CD4-positive, alpha-beta T cell (primary cell): ENCODE measurements at regions not wholly inside any gene's neighbourhood (a gene's known extent, or its start where the extent isn't known, plus 50 kb on each side); places are given as distances from the start of the nearest gene placed in this dataset.

Experiments used
- ATAC-seq: fragments of 200-7000 bp; cut with Tn5 transposase; one replicate; pipeline ENCODE4 v1.10.0; 2022; ENCODE audit warnings: mild to moderate bottlenecking; ENCODE audit not compliant: poor library complexity
- CTCF ChIA-PET: fragments of 350-600 bp; sonication (Branson Sonifier 250); formaldehyde crosslinking; loops from one replicate; lab custom pipeline; 2021; ENCODE audit warnings: antibody characterized with exemption, inconsistent platforms; lab: Charles Lee
- POLR2A ChIA-PET: fragments of 350-600 bp; sonication (Branson Sonifier 250); formaldehyde crosslinking; loops from one replicate; lab custom pipeline; 2021; ENCODE audit warnings: antibody characterized with exemption, inconsistent platforms; lab: Charles Lee
- DNase-seq, 14 experiments: peaks; one replicate each; pipeline ENCODE4 v3.0.0-alpha.2; 2013 to 2020; ENCODE audit warnings: mixed read lengths in 2 of 14
- H3K27ac ChIP-seq, 2 donors: one replicate each; pipeline versions ENCODE4 v1.5.1 to v1.7.0; 2013; ENCODE audit warnings: low read length in 2 of 2, low read depth in 1 of 2, mild to moderate bottlenecking in 1 of 2
- H3K27me3 ChIP-seq, 2 experiments: 1 replicate in 1 of 2; 2 replicates in 1 of 2; pipeline versions ENCODE4 v1.6.1 to v1.7.0; 2013; ENCODE audit warnings: low read length in 2 of 2, control low read depth in 1 of 2, mild to moderate bottlenecking in 1 of 2, moderate library complexity in 1 of 2; ENCODE audit not compliant: insufficient read depth in 2 of 2, control insufficient read depth in 1 of 2
- H3K36me3 ChIP-seq: one replicate; pipeline ENCODE4 v1.6.1; 2013; ENCODE audit warnings: low read length, control low read depth; ENCODE audit not compliant: insufficient read depth
- H3K4me1 ChIP-seq: one replicate; pipeline ENCODE4 v1.6.1; 2013; ENCODE audit warnings: low read length, control low read depth; ENCODE audit not compliant: insufficient read depth
- H3K4me3 ChIP-seq: one replicate; pipeline ENCODE4 v1.5.1; 2013; ENCODE audit warnings: mild to moderate bottlenecking, low read length, moderate library complexity
- H3K9me3 ChIP-seq, 2 experiments: 1 replicate in 1 of 2; 2 replicates in 1 of 2; pipeline versions ENCODE4 v1.6.1 to v1.7.0; 2013; ENCODE audit warnings: low read length in 2 of 2, mild to moderate bottlenecking in 2 of 2, control low read depth in 1 of 2, moderate library complexity in 1 of 2; ENCODE audit not compliant: control insufficient read depth in 1 of 2, insufficient read depth in 1 of 2
- H3K27ac Mint-ChIP-seq: one replicate; pipeline ENCODE4 v1.8.0; 2020; ENCODE audit warnings: mixed read lengths
- H3K27me3 Mint-ChIP-seq: one replicate; pipeline ENCODE4 v1.8.0; 2021; ENCODE audit warnings: mixed read lengths
- H3K36me3 Mint-ChIP-seq: one replicate; pipeline ENCODE4 v1.8.0; 2021; ENCODE audit warnings: low read depth, mixed read lengths
- H3K4me1 Mint-ChIP-seq: one replicate; pipeline ENCODE4 v1.8.0; 2021; ENCODE audit warnings: low read depth, mixed read lengths
- H3K4me3 Mint-ChIP-seq: one replicate; pipeline ENCODE4 v1.8.0; 2020; ENCODE audit warnings: mild to moderate bottlenecking, mixed read lengths
- H3K9me3 Mint-ChIP-seq: one replicate; pipeline ENCODE4 v1.8.0; 2020; ENCODE audit warnings: mixed read lengths
- CTCF ChIP-seq: fragments of 200-600 bp; IDR thresholded peaks from one replicate; pipeline ENCODE4 v1.8.0; 2022; ENCODE audit warnings: antibody characterized with exemption, mild to moderate bottlenecking
- intact Hi-C, 2 experiments: fragments of 100-400 bp; cut with DNase I in 1 of 2; cut with micrococcal nuclease in 1 of 2; formaldehyde crosslinking; loops; one replicate each; pipeline versions ENCODE4 v1.15.1 to v1.9.0; 2023 to 2025; cut with DNase I, micrococcal nuclease

GRCh38 chr1:2948751-2949680, 72.3 kb upstream of the ACTRT2 start:
- POLR2A ChIA-PET, result no interaction called here
- intact Hi-C loops, result no loop called here
- Mint-ChIP-seq H3K4me1 (no peaks in the 10 kb centered on the region), H3K4me3 (no peak overlapping the region), H3K9me3 (no peaks in the 10 kb centered on the region), H3K36me3 (no peaks in the 10 kb centered on the region), H3K27me3 (peaks cover 8% of the 10 kb centered on the region), H3K27ac (no peak overlapping the region)
- Histone ChIP-seq H3K4me1 (no peaks in the 10 kb centered on the region), H3K9me3 (peaks cover 13 to 32% of the 10 kb centered on the region in 2 experiments), H3K27ac (no peak overlapping the region), H3K36me3 (no peaks in the 10 kb centered on the region), H3K27me3 (peaks cover 5 to 10% of the 10 kb centered on the region in 2 experiments), H3K4me3 (no peak overlapping the region)
- no peak for TF ChIP-seq CTCF
- CTCF ChIA-PET, result no interaction called here
- ATAC-seq, result no peak
- DNase-seq, result no peak

- no peaks in the 10 kb centered on the region for H3K4me1 Mint-ChIP-seq
- ChIA-PET POLR2A (no interaction called here), CTCF (no interaction called here)
- H3K27ac Mint-ChIP-seq, result no peak overlapping the region
- no peak overlapping the region for H3K4me3 ChIP-seq
- intact Hi-C loops, result no loop called here
- H3K4me3 Mint-ChIP-seq, result no peak overlapping the region
- H3K36me3 Mint-ChIP-seq, result no peaks in the 10 kb centered on the region
- no peak overlapping the region for H3K27ac ChIP-seq
- H3K4me1 ChIP-seq, result no peaks in the 10 kb centered on the region
- H3K9me3 ChIP-seq, result peaks cover 19 to 29% of the 10 kb centered on the region in 2 experiments
- no peak for DNase-seq
- H3K27me3 Mint-ChIP-seq, result peaks cover 8% of the 10 kb centered on the region
- no peaks in the 10 kb centered on the region for H3K36me3 ChIP-seq
- H3K27me3 ChIP-seq, result peaks cover 5 to 10% of the 10 kb centered on the region in 2 experiments
- H3K9me3 Mint-ChIP-seq, result peaks cover 3% of the 10 kb centered on the region
- no peak for TF ChIP-seq CTCF
- ATAC-seq, result no peak
These were observed 71.0 kb upstream of the ACTRT2 start for GRCh38 chr1:2949966-2950925.

GRCh38 chr1:2950926-2951305, 70.4 kb upstream of the ACTRT2 start:
- Mint-ChIP-seq H3K4me1 (no peaks in the 10 kb centered on the region), H3K27me3 (peaks cover 8% of the 10 kb centered on the region), H3K27ac (no peak overlapping the region), H3K36me3 (no peaks in the 10 kb centered on the region), H3K9me3 (peaks cover 4% of the 10 kb centered on the region), H3K4me3 (no peak overlapping the region)
- Histone ChIP-seq H3K27ac (no peak overlapping the region), H3K4me1 (no peaks in the 10 kb centered on the region), H3K36me3 (no peaks in the 10 kb centered on the region), H3K9me3 (peaks cover 19 to 36% of the 10 kb centered on the region in 2 experiments), H3K4me3 (no peak overlapping the region), H3K27me3 (peaks cover 5 to 10% of the 10 kb centered on the region in 2 experiments)
- TF ChIP-seq CTCF, result no peak
- intact Hi-C loops, result no loop called here
- no peak for DNase-seq
- ATAC-seq, result no peak
- ChIA-PET POLR2A (no interaction called here), CTCF (no interaction called here)
